G401.6 (cell line): ENCODE measurements at regions not wholly inside any gene's neighbourhood (a gene's known extent, or its start where the extent isn't known, plus 50 kb on each side); places are given as distances from the start of the nearest gene placed in this dataset.
A peak's percentile ranks its signal among the peaks of the same experiment; 100 is the strongest.

Source experiments
- FAIRE-seq: peaks from 2 replicates; lab custom pipeline; 2012; peaks lifted over from hg19 to GRCh38; lab: Jason Lieb, UNC

DNA sequence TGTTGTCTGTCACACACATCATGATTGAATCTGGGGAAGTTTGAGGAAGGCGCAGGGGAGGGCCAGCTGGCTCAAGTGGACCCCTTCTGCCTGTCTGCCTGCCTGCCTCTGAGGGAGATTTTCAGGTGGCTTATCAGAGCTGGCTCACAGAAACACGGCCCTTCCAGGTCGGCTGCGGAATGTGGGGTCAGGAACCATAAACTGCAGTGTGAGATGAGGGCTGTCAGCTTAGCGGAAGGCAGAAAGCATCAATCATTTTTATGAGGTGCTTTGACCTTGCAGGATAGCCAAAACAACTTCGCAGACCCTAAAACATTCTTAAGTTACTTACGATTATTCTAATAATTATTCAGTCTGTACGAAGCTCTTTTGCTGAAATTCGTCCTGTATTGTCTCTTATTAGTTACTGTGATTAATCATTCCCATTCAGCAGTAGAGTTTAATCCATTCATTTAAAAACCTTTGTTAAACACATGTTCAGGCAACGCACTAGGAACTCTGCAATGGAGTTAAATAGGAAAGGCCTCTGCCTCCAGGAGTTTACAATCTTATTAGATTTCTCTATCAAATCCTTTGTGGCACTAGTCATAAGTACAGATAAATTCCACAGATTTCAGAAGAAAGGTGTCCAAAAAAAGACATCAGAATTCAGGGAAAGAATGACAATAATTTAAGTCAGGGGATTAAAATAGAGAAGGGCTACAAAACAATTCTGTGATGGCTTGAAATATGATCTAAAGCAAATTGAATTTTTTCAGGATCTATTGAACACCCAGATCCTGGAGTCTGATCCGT, 371.6 kb downstream of the HRH4 start:
- FAIRE-seq: peak; percentile 99

DNA sequence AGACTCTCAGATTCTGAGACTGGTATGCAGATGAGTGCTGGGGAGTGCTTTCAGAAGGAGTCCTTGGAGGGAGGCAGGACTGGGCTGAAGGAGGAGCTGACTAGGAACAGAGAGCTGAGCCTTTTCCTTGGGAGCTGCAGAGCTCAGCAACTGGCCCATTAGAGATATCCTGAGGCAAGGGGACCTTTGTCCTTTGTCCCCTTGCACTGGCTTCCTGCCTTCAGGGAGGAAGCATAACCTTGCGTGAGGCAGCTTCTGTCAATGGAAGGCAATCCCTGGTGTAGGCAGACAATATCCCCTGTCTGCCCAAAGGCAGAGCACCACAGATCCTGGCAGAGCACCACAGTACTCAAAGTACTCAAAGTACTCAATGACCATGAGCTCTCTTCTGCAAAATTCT, 375.3 kb downstream of the HRH4 start:
- FAIRE-seq: no peak

GRCh38 chr18:24837066-24837465, 376.6 kb downstream of the HRH4 start:
- FAIRE-seq: peak; percentile 92

GRCh38 chr18:24840051-24840450, 379.6 kb downstream of the HRH4 start:
- FAIRE-seq: peak; percentile 74

DNA sequence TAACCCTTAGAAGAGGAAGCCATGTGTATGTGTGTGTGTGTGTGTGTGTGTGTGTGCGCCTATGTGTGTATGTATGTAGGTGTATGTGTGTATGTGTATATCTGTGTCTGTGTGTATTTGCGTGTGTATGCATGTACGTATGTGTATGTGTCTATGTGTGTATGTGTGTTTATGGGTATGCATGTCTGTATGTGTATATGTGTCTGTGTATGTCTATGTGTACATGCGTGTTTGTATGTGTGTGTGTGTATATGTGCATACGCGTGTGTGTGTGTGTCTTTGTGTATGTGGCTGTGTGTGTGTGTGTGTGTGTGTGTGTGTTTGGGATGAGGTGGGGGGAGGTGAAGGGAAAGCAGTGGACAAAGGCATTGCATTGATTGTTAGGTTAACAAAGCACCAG, 380.2 kb downstream of the HRH4 start:
- no peak for FAIRE-seq

GRCh38 chr18:24841536-24841935, 381.1 kb downstream of the HRH4 start:
- no peak for FAIRE-seq

DNA sequence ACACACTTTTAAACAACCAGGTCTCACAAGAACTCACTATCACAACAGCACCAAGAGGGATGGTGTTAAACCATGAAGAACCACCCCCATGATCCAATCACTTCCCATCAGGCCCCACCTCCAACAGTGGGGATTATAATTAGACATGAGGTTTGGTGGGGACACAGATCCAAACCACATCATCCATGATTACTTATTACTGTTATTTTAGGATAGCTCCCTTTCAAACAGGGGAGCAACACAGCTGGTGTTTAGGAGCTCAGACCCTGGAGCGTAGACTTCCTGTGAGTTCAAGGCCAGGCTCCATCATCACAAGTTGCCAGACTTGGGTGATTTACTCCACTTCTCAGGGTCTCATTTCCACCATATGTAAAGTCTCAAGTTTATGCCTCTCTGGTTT, 382.7 kb downstream of the HRH4 start:
- no peak for FAIRE-seq

DNA sequence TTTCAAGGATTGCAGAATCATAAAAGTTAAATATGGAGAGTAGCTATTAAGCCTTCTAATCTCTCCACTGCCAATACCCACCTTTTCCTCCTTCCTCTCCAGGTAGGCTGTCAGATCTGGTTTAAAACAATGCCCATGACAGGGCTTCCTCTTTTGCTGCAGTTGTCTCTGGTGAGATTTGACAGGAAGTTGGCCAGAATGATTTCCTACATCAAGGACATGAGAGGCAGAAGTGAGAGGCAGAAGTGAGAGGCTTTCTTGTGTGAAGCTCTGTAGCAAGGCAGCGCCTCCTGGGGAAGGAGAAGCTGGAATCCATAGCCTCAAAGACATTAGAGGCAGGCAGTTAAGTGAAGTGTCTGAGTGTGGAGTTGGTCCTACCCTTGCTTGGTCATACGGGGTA, 385.7 kb downstream of the HRH4 start:
- no peak for FAIRE-seq

- FAIRE-seq: no peak
Observed at GRCh38 chr18:24850532-24850931, 390.1 kb downstream of the HRH4 start.

- no peak for FAIRE-seq
Observed at GRCh38 chr18:24853076-24853475, 392.6 kb downstream of the HRH4 start.

GRCh38 chr18:24860978-24861680, 400.7 kb downstream of the HRH4 start:
- FAIRE-seq: peak; percentile 96

GRCh38 chr18:24862201-24862816, 401.9 kb downstream of the HRH4 start:
- FAIRE-seq: peak; percentile 90

DNA sequence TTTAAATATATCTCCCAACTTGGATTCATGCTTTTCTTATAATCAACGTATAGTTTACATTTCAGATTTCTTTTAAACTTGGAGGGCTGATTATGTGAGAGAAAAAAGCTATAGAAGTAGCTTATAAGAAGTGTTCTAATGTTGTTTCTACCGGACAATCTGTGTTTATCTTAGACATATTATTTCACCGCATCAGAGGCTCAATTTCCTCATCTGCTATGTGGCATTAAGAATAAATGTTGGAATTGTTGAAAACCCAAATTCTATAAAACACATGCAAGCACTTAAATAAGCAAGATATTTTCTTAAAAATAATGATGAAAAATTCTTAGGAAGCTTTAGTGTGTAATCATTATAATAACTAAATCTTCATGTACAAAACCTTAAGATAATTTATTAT, 407.9 kb downstream of the HRH4 start:
- no peak for FAIRE-seq

GRCh38 chr18:24868760-24869237, 408.4 kb downstream of the HRH4 start:
- FAIRE-seq: peak; percentile 98

DNA sequence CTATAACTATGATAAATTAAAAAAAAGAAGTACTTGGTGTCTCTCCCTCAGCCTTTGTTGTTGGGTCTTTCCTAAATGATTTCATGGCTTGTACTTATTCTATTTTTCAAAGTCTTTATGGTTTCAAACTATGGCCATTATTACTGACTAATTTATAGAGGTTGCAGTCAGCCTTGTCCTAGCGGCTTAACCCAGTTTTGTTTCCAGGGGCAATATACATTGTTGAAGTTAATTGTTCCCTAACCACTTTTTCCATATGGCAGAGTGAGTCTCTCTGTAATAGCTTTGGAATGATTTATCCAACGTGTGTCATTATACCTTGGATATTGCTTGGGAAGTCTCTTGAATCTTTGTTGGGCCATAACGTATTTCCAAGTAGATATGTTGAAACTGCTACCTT, 408.8 kb downstream of the HRH4 start:
- no peak for FAIRE-seq

GRCh38 chr18:24875286-24875685, 414.8 kb downstream of the HRH4 start:
- FAIRE-seq: peak; percentile 6

- FAIRE-seq: no peak
Observed at GRCh38 chr18:24875777-24876176, 415.3 kb downstream of the HRH4 start.

- FAIRE-seq: no peak
Observed at GRCh38 chr18:24876266-24876665, 415.8 kb downstream of the HRH4 start.

DNA sequence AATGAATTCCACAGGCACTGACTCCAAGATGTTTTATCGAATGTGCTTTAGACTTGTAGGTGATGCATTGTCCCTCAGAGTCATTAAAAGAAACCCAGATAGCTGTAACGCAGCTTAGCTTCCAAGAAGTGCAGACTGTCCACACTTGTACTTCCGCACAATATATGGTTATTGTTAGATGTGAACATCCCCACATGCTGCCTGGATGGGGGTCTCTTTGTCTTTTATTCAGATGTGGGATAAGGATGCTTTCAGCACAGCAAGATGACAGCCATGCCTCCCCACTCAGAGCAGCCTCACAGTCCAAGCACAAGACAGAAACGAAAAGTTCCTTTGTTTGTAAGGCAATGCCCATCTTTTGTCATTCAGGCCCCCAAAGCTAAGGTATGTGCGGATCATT, 416.6 kb downstream of the HRH4 start:
- no peak for FAIRE-seq

DNA sequence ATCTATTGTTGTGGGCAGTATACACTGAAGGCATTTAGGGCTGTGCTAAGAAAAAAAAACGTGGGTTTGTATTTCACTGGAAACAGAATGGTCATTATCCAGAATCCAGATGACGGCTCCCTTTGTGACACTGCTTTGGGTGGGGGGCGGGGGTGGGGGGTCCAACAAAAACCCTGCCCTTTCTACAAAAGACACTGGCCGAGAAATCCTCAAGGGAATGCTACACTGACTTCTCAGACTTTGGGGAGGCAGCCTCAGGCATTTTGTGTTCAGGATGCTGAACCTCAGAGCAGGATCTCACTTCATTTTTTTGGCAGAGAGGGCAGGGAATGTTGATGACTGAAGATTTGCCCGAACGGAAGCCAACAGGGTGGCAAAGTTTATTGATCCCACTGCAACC, 417.1 kb downstream of the HRH4 start:
- no peak for FAIRE-seq

DNA sequence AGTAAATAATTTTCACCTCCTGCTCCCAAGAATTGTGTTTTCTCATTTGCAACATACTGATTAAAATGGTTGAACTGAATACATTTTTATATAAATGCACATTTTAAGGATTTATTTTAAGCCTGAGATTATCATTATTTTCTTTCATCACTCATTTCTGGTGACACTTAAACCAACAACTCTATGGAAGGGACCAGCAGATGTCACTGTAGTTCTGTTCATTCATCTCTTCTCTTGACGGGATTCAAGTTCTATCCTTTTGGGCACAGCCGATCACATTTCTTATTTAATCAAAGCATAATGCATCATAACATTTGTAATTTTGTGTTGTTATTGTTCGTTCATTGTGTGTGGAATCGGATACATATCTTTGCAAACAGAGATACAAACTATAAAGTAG, 417.9 kb downstream of the HRH4 start:
- FAIRE-seq: peak; percentile 81

DNA sequence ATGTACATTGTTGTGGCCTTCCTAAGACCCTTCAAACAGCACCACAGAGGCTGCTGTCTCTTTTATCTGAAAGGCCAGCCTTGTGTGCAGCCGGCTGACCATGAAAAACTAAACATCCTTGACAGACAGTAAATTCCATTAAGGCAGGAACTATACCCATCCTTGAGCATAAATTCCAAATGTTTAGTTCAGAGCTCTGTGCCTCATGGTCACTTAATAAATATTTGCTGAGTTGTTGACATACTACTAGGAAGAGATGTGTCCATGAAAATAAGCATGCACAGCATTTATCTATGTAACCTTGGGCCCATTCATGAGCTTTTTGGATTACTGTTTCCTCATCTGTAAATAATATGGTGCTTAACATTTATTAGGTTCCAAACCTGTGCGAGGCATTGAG, 424.8 kb downstream of the HRH4 start:
- no peak for FAIRE-seq

DNA sequence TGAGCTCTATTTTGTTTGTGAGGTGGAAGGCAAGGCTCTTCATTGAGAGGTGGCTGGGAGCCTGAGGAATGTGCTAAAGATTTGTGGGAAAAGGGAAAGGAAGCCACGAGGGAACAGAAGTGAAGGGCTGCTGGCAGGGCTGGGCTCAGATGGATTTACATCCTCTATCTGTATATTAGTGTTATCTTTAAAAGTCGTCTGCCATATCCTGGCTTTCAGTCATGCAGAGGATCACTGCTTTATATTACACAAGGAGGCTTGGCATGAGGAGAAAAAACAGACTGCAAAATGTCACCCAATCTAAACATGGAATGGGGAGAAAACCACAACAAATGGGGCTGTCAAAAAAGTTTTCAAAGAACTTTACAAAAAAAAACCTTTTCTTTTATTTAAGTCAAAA, 434.4 kb downstream of the HRH4 start:
- FAIRE-seq: no peak
